GM13976 (cell line): ENCODE measurements at regions not wholly inside any gene's neighbourhood (a gene's known extent, or its start where the extent isn't known, plus 50 kb on each side); places are given as distances from the start of the nearest gene placed in this dataset.

Experiments
- DNase-seq: peaks from one replicate; pipeline ENCODE4 v3.0.0; 2012; ENCODE audit warnings: low spot score
- CTCF ChIP-seq: IDR thresholded peaks from 2 replicates; pipeline ENCODE4 v1.5.1; 2012; ENCODE audit warnings: borderline replicate concordance, mild to moderate bottlenecking; ENCODE audit not compliant: insufficient read depth; ENCODE audit errors: extremely low read depth, missing control alignments, control extremely low read depth
- in situ Hi-C: fragments of 300-500 bp; cut with MboI; formaldehyde crosslinking; loops from one replicate; pipeline ENCODE4 v1.12.0; 2022; ENCODE audit warnings: low sequenced_read_pairs, mixed read lengths, inconsistent platforms; ENCODE audit not compliant: unreplicated experiment

GRCh38 chr22:46084943-46085827, 65.1 kb upstream of the PPARA start:
- in situ Hi-C loops: no loop called here
- no peak for DNase-seq
- no peak for TF ChIP-seq CTCF

- TF ChIP-seq CTCF: no peak
- no peak for DNase-seq
- in situ Hi-C loops: no loop called here
Measured at GRCh38 chr22:46085828-46086576, 64.3 kb upstream of the PPARA start.

GRCh38 chr22:46086577-46087335, 63.6 kb upstream of the PPARA start:
- DNase-seq: no peak
- no peak for TF ChIP-seq CTCF
- in situ Hi-C loops: no loop called here

- in situ Hi-C loops: no loop called here
- DNase-seq: no peak
- TF ChIP-seq CTCF: no peak
Measured at GRCh38 chr22:46087336-46087690, 63.0 kb upstream of the PPARA start.

- no peak for TF ChIP-seq CTCF
- in situ Hi-C loops: no loop called here
- no peak for DNase-seq
Measured at GRCh38 chr22:46087816-46088277, 62.5 kb upstream of the PPARA start.

- in situ Hi-C loops: no loop called here
- TF ChIP-seq CTCF: no peak
- no peak for DNase-seq
Measured at GRCh38 chr22:46088541-46089311, 61.6 kb upstream of the PPARA start.
